Keratinocyte (primary cell): ENCODE measurements at regions not wholly inside any gene's neighbourhood (a gene's known extent, or its start where the extent isn't known, plus 50 kb on each side); places are given as distances from the start of the nearest gene placed in this dataset.

Experiments used
- EZH2 ChIP-seq: IDR thresholded peaks from one replicate; pipeline ENCODE4 v1.6.1; 2012; ENCODE audit warnings: inconsistent platforms, mild to moderate bottlenecking, low read length, moderate library complexity
- TF ChIP-seq, protein P1 (sequence below), 3 experiments: IDR thresholded peaks in 1 of 3; conservative IDR thresholded peaks in 1 of 3; optimal IDR thresholded peaks in 1 of 3; 2 replicates in 2 of 3; 3 replicates in 1 of 3; pipeline versions ENCODE3 to v1.5.1; 2011; ENCODE audit warnings: low read length in 3 of 3, mild to moderate bottlenecking in 3 of 3, moderate library complexity in 2 of 3, control low read depth in 1 of 3, inconsistent platforms in 1 of 3; ENCODE audit not compliant: insufficient read depth in 2 of 3; ENCODE audit errors: extremely low read depth in 1 of 3

DNA sequence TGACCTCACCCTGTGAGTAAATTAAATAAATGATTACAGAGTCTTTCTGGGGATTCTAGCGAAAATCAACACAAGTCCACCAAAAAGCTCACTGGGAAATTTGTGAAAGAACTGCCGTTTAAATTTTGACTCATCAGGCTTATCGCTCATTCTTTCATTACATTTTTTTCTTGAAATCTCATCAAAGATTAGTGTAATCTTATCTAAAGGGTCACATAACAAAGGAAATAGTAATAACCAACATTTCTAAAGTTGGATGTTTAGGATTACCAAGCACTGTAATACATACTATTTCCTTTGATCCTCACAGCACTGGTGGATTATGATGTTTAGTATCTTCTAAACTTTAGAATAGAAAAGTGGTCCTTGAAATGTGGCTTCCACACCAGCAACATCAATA lies 111.1 kb upstream of the CBLB start:
- TF ChIP-seq, protein P1, sequence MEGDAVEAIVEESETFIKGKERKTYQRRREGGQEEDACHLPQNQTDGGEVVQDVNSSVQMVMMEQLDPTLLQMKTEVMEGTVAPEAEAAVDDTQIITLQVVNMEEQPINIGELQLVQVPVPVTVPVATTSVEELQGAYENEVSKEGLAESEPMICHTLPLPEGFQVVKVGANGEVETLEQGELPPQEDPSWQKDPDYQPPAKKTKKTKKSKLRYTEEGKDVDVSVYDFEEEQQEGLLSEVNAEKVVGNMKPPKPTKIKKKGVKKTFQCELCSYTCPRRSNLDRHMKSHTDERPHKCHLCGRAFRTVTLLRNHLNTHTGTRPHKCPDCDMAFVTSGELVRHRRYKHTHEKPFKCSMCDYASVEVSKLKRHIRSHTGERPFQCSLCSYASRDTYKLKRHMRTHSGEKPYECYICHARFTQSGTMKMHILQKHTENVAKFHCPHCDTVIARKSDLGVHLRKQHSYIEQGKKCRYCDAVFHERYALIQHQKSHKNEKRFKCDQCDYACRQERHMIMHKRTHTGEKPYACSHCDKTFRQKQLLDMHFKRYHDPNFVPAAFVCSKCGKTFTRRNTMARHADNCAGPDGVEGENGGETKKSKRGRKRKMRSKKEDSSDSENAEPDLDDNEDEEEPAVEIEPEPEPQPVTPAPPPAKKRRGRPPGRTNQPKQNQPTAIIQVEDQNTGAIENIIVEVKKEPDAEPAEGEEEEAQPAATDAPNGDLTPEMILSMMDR (optimal IDR thresholded peaks at IDR 0.05 in 1 of 3, IDR thresholded peaks at IDR 0.05 in 1 of 3, conservative IDR thresholded peaks at IDR 0.05 in 1 of 3; ENCODE audit: extremely low read depth in 1 of 3, insufficient read depth in 2 of 3, low read length in 3 of 3) = no peak
- TF ChIP-seq EZH2 = no peak
